NCI-H82 (cell line): ENCODE measurements at regions not wholly inside any gene's neighbourhood (a gene's known extent, or its start where the extent isn't known, plus 50 kb on each side); places are given as distances from the start of the nearest gene placed in this dataset.
A peak's percentile ranks its signal among the peaks of the same experiment; 100 is the strongest.

Experiments
- DNase-seq: peaks from one replicate; lab custom pipeline; 2025; lab: John Stamatoyannopoulos, UW

DNA sequence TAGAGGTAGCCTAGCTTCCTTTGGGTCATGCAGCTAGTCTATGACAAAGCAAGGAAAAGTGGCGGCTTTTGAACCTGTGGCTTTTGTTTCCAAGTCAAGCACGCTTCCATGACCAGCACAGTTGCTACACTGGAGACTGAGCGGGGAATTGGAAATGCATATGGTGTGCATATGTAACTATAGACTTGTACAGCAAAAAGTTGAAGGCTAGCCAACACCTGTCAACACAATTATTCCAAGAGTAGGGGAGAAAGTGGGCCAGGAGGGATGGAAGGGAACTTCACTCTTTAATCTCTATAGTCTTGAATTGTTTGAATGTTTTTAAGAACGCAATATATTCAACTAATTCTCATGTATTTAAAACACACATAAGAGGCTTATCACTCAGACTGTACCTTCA, 218.5 kb upstream of the CADM1 start:
- DNase-seq = no peak

DNA sequence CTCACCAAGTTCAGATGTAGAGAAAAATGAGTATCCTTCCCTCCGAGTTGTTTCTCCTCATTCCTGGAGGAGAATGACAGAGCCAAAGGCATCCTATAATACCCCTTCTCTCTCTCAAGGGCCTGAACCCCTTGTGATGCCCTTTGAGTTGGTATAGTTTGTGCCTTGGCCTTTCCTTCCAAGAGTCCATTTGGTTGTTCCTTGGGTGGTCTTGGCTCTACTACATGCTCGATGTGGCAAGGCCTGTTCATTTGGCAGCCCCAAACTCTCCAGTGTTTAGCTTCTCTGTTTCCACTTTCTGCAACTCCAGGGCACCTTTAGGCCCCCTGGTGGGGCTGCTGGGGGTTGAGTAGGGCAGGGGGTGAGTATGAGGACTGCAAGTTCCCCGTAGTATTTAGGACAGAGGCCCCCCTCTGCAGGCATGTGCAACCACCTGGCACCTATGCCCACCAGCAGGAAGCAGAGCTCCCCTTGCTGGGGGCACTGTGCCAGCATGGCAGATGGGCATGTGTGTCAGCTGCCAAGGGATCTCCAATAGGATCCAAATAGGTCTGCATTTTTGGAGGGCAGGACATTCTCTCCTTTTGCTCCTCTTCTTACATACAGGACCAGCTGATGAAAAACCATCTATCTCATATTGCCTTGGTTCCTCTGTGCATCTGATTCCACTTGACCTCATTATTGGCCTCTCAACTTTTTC, 217.2 kb upstream of the CADM1 start:
- no peak for DNase-seq

DNA sequence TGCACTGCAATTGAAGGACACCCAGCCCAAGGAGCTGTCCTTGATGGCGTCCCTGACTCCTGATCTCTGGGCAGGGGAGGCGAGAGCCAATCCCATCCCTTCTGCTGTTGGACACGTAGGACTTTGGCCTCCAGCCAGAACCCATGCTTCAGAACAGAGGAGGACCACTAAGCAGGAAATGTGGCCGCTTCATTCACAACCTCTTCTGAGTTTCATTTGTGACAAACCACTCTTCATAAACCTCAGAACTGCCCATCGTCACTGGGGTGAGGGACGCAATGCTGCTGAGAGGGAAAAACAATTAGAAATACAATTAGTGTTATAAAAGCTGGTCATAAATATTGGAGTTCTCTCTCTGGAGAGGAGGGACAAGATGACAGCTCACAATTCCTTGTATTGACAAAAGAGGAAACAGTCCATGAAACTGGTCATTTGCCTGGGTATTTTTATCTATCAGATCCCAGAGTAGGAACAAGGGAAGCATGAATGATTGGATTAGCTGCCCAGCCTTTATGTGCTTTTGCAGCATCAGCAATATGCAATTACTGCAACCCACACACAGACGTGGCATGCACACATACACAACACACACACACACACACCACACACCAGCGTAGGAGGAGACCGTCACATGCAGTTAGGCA, 216.5 kb upstream of the CADM1 start:
- DNase-seq = no peak

DNA sequence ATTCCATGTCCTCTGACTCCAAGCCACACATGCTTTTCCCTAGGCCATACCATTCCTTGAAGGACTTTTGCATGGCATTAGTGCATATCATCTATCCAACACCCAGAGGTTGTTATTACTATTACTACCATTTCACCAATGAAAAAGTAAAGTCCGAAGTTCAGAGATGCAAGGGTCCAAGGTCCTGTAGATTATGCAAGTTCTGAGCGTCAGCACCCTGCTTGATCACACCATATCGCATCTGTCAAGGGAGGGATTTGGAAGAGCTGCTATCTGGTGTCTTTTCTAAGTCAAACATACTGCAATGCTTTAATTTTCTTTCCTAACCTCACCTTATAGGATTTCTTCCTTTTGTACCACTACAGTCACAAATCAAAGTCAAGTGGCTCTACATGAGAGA, 214.7 kb upstream of the CADM1 start:
- no peak for DNase-seq

DNA sequence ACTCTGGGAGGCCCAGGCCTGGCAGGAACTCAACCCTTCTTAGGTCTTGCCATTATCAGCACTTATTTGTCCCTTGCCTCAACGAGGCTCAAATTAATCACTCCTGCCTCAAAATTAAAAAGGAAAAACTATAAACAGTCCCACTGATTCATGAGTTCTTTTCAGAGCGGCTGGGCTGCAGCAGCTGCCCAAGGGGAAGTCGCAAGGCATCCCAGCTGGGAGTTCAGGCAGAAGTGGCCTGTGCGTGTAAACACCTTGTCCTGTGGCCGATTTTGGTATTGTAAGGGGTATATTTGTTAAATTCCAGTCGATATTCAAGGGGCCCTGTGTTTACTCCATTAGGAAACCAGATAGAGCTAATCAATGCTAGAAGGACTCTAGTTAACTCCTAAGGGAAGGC, 213.9 kb upstream of the CADM1 start:
- no peak for DNase-seq

DNA sequence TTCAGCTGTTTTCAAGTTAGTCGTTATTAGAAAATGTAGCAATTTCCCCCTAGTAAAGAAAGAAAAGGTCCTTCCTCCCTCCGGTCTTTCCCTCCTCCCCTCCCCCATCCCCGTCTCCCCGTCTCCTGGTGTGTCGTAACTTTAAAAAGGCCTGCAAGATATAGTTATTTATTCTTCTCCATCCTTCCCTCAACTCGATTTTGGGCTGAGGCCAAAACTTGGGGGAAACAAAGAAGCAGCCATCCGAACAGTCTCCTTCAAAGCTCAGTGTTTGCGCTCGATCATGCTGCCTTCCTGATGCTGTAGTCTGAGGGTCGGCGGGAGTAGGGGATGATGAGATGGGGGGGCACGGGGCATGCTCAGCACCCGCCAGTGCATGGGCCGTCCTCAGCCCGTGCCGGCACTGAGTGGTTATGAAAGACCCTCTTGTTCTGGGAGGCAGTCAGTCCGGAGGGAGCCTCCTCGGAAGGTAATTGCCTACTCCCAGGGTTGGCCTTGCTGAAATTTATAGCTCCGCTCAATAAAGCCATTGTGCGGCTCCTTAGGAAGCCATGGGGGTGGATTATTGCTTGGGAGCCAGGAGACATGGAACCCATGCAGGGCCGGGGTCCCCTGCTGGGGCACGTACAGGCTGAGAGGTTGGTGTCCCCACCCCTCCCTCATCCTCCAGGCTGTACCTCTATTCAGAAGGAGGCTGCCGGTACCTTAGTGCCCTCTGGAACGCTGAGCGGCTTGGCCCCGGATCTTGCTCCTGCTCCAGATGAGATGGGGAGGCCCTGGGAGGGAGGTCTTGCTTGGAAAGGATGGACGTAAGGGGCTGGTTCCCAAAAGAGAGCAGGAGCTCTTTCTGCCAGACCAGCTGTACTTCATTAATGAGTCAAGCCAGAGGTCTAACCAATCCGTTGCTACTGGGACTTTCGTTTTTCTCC, 212.7 kb upstream of the CADM1 start:
- DNase-seq = no peak

DNA sequence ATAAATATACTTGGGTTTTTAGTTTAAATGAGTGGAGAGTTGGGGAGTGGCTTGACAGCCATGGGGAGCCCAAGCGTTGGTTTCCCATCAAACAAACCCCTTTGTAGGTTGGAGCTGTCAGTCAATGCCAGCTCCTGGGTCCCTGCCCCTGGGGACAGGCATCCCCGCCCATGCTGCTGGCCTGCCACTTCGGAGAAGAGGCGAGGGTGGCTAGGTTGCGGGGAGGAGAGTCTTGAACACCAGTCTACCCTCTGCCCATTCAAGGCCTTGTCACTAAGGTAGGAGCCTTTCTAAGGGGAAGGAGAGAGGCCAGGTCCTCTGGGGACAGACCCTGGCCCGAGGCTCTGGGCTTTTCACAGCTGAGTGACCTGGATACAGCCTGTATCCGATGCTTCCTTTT, 211.9 kb upstream of the CADM1 start:
- DNase-seq = no peak

DNA sequence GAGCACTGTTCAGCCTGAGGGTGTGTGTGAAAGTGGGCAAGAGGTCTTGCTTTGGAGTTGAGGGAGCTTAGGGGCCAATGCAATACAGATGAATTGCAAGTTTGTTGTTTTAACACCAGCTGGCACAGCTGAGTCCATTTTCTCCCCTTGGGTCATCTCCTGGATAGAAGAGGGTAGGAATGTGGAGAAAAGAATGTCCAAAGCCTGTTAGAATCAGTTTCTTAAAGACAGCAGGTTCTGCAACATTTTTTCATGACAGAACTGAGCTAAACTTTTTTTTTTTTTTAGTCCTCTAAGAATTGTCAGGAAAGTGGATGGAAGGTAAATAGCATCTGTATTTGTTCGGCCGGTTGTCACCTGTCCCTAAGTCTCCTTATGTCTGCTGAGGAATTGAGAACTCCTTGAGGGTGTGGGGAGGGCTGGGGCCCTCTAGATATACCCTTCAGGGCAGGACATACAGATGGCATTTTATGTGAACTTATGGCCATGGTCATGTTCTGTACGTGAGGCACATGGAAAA, 211.1 kb upstream of the CADM1 start:
- no peak for DNase-seq

DNA sequence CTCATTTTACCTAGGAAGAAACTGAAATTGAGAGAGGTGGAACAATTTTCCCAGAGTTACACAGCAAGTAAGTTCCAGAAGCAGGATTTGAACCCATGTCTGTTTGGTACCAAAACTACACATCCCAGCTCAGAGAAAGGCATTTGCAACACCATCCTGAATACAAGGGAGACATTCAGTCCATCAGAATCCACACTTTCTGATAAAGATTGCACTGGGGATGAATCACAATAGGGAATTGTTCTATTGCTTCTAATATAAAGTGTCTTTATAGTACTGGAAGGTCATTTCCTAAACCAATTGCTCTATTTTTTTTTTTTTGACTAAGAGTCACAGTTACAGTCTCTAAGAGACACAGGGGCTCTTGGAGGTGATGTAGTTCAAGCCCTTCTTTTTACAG, 208.1 kb upstream of the CADM1 start:
- DNase-seq = no peak

DNA sequence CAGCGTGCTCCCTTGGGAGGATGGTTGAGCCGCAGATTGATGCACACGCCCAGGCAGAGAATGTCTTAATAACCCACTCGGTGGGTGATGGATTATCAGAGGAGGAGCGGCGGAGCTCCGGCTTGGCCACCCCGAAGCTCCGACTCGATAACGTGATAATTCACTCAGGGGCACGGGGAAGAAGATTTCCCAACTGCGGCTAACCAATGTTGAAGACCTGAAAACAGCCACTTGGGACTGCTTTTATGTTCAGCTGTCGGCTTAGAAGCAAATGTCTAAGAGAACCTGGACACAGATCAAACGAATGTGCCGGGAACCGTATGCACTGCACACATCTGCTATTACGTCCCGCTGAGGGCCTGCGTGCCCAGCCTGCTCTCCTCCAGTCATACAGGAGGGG, 206.8 kb upstream of the CADM1 start:
- no peak for DNase-seq

DNA sequence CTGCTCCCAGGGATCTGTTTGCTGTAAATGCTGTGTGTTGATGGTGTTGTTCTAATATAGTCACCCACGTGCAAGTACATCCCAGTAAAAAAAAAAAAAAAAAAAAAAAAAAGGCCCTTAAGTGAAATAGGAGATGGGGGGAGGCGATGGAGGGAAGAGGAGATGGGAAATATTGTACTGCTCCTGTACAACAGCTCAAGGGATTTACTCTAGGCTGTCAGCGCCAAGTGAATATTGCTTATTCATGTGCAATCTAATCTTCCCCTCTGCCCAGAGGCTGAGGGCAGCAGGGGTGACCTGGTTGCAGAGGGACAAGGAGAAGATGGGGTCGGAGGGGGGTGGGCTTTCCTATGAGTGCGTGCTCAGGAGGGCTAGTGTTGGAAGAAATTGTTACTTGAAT, 206.2 kb upstream of the CADM1 start:
- DNase-seq = no peak

DNA sequence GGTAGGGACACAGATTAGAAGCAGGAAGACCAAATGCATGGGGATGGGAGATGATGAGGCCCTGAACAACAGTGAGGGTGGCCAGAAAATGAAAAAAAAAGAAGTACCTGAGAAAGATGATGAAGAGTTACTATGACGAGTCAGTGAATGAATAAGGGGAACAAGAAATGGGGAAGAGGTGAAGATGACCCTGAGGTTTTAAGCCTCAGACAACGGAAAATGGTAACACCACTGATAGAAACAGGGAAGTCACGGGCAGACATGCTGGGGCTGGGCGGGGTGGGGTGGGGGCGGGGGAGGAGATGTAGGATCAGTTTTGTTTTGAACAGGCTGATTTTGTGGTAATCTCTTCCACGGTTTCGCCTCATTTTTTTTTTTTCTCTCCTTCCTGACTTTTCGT, 205.1 kb upstream of the CADM1 start:
- no peak for DNase-seq

DNA sequence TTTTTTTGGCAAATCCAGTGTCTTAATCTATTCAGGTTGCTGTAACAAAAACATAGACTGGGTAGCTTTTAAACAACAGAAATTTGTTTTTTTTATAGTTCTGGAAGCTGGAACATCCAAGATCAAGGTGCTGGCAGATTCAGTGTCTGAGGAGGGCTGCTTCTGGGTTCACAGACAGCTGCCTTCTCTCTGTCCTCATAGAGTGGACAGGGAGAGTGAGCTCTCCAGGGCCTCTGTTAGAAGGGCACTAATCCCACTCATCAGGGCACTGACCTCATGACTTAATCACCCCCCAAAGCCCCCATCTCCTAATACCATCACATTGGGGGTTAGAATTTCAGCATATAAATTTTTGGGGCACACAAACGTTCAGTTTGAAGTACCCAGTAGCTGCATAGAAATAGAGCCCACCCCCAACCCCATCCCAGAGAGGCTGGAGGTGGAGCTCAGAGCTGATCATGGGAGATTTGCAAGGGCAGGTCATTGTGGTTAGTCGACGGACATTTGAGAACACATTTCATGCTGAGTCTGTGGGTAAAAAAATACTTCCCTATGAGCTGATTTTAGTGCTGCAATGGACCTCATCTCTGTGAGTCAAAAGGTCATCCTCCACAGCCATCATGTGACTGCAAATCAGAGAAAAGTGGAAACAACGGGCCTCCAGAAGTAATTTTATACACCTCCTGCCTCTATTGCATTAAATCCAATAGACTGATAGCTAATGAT, 203.1 kb upstream of the CADM1 start:
- no peak for DNase-seq

DNA sequence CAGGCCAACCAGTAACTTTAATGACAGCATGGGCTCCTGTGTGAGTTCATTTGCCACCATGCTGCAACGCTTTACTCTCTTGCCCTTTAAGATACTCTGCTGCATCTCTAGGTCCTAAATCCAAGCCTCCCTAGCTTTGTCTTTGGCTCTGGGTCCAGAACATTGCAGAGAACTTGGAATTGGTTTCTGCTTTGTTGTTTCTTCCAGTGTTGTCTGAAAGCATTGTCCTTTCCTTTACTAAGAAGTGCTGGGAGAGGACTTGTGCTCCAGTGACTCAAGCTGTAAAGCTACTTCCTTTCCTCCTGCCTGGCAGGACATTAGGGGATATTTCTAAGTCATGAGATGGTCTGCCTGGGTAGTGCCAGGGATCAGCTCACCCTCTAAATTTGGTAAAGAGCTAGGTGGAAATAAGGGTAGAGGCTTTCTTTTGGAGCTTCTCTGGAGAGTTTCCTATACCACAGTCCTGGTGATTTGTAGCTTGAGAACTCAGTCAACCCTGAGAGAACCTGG, 202.5 kb upstream of the CADM1 start:
- DNase-seq = no peak

DNA sequence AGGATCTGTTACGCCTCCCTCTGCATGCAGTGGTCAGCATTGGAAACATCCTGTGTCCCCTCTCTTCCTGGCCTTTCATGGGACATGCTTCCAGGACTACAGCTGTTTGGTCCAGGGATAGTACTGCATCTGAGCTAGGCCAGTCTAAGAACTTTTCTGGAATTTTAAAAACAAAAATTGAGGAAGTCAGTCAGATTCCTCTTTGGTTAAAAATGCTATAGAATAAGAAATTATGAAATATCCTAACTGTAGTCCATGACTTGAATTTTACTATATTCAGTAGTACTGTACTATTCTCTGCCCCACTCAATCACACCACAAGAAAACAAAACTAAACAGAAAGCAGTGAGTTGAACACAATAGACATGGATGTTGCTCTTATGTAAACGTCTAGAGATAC, 201.0 kb upstream of the CADM1 start:
- DNase-seq = no peak

DNA sequence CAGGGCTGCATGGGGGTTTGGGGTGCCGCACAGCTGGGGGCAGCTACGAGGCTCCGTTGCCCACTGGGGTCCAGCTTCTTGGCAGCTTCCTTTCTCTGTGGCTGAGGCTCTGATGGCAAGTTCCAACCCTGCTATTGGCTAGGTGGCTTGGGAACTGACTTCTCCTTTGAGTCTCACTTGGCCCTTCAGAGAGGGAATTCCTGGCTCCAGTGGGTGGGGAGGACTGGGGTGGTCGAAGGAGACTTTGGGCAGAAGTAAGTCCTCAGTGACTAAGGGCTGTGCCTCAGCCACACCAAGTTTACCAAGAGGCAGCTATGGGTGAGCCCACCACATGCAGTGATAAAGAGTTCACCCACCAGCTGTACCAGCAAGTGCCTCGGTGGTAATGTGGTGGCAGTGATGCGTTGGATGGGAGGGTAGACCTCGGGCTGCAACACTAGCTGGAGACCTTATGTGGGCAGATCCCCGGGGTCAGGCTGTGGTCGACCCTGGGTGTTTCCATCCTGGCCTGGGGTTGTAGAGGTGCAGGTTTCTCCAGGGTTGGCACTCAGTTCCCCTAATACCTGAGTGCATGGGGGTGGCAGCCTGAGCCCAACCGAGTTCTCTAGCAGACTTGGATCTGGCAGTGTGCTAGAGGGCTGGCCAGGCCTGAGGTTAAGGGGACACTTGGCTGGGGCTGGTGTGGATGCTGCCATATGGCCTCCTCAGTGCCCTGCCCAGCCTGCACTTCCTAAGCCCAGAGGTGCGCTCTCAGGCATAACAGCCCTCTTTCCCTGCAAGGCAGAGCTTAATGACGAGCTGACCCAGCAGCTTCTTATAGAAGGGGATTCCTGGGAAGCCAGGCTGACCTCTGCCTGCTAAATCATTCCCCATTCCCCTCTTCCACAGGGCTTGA, 197.0 kb upstream of the CADM1 start:
- DNase-seq = peak; percentile 16

DNA sequence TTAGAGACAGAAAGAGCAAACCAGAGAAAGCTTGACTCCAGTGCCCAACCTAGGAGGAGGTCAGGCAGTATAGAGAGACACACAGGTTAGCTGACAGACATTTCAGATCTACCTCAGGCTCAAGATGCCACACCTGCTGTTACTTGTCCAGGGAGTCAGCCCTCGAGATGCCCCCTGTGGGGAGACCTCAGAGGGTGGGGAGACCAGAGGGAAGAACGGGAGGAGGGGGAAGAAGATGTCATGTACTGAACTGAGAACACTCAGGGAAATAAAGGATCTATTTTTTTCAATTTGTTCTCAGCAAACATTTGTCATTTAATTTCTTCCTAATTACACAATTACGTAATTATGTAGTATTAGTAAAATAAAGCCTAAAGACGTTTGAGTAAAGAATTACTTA, 196.3 kb upstream of the CADM1 start:
- no peak for DNase-seq

DNA sequence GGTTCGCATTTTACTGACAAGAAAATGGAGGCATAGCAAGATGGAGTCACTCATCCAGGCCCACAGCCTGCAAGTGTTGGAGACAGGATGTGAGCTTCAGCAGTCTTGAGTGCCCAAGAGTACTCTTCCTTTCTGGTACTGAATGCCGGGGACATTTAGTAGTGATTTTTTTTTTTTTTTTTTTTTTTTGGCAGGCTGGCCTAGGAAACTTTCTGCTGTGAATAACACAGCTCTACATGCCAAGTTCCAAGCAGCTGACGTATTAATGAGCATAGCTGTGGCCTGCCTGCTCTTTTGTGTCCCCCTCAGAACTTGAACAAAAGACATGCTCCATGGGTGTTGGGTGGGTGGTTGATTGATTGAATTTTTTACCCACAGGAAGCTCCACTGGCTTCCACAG, 195.5 kb upstream of the CADM1 start:
- no peak for DNase-seq

DNA sequence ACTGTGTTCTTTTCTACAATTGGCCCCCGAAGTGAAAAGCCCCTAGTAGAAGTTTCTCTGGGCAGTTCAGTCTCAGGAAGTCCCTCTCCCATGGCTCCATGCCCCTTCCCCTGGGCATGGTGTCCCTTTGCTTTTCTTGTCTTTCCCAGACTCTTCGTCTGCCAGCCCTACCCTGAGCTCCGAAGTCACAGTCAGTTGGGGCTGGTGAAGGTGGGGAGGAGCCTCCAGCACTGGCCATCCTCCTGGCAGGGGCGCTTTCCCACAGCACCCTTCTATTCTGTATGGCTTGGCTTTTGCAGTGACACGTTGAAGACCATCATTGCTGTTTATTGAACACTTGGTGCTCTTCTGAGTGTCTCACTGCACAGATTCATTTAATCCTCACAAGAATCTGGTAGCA, 195.1 kb upstream of the CADM1 start:
- DNase-seq = no peak

DNA sequence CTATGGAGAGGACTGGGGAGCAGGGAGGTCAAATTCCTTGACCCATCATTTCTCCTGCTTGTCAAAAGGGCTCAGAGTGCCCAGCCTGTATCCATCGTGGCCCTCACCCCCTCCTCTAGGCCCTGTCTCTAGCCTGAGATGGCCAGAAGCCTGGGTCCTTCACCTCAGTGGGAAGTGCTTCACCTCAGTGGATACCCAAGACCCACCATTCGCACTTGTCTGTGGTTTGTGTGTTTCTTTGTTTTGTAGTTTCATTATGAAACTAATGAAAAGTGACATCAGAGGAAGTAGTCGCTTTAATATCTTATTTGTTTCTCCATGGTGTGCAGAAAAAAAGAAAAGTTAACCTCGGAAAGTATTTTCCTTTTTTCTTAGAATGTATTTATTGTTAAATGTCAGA, 194.0 kb upstream of the CADM1 start:
- no peak for DNase-seq

DNA sequence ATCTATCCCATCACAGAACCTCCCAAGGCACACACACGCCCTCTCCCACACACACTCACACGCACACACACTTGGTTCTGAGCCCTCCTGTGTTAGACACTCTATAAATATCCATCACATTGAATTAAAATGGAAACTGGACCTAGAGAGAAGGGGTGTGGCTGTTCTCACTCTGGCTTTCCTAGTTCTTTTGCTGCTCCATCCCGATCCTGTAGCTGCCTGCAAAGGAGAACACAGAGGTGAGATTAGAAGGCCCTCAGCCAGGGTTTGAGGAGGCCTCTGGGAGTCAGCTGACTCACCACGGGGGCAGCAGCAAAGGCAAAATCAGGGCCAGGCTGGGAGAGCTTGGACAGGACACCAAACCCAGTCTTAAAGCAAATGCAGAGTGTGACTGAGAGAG, 192.3 kb upstream of the CADM1 start:
- DNase-seq = peak; percentile 35
